Hematopoietic multipotent progenitor cell treated with erythropoietin and hydrocortisone succinate and interleukin-3 and kit ligand, for 8 days (in vitro differentiated cells): ENCODE measurements at regions not wholly inside any gene's neighbourhood (a gene's known extent, or its start where the extent isn't known, plus 50 kb on each side); places are given as distances from the start of the nearest gene placed in this dataset.
A peak's percentile ranks its signal among the peaks of the same experiment; 100 is the strongest.

Source experiments
- DNase-seq: peaks from one replicate; pipeline ENCODE4 v3.0.0-alpha.2; 2015

GRCh38 chr4:162347156-162347841 is 183.5 kb upstream of the FSTL5 start:
- no peak for DNase-seq

- no peak for DNase-seq
These were observed 180.2 kb upstream of the FSTL5 start for GRCh38 chr4:162343967-162344366.

- DNase-seq = no peak
These were observed 177.7 kb upstream of the FSTL5 start for GRCh38 chr4:162341533-162341932.

GRCh38 chr4:162323919-162324318 is 160.1 kb upstream of the FSTL5 start:
- DNase-seq = no peak

GRCh38 chr4:162322054-162322453 is 158.3 kb upstream of the FSTL5 start:
- no peak for DNase-seq

- DNase-seq = no peak
These were observed 122.0 kb upstream of the FSTL5 start for GRCh38 chr4:162285753-162286152.

- no peak for DNase-seq
These were observed 118.9 kb upstream of the FSTL5 start for GRCh38 chr4:162282684-162283083.

- no peak for DNase-seq
These were observed 110.6 kb upstream of the FSTL5 start for GRCh38 chr4:162274354-162274753.

- DNase-seq = no peak
These were observed 108.4 kb upstream of the FSTL5 start for GRCh38 chr4:162272215-162272614.

- no peak for DNase-seq
These were observed 105.1 kb upstream of the FSTL5 start for GRCh38 chr4:162268911-162269310.

- DNase-seq = no peak
These were observed 102.0 kb upstream of the FSTL5 start for GRCh38 chr4:162265802-162266201.

- DNase-seq = no peak
These were observed 81.3 kb upstream of the FSTL5 start for GRCh38 chr4:162245051-162245450.

- peak; percentile 8 for DNase-seq
These were observed 78.1 kb upstream of the FSTL5 start for GRCh38 chr4:162241857-162242256.

GRCh38 chr4:162239992-162240769 is 76.4 kb upstream of the FSTL5 start:
- no peak for DNase-seq

- no peak for DNase-seq
These were observed 73.9 kb upstream of the FSTL5 start for GRCh38 chr4:162237676-162238075.

- DNase-seq = no peak
These were observed 70.8 kb upstream of the FSTL5 start for GRCh38 chr4:162234595-162234994.

GRCh38 chr4:162232349-162232748 is 68.5 kb upstream of the FSTL5 start:
- no peak for DNase-seq

- no peak for DNase-seq
These were observed 65.9 kb upstream of the FSTL5 start for GRCh38 chr4:162229670-162230069.

GRCh38 chr4:162221148-162221547 is 57.3 kb upstream of the FSTL5 start:
- no peak for DNase-seq
